CD14-positive monocyte (primary cell): ENCODE measurements at regions not wholly inside any gene's neighbourhood (a gene's known extent, or its start where the extent isn't known, plus 50 kb on each side); places are given as distances from the start of the nearest gene placed in this dataset.
A peak's percentile ranks its signal among the peaks of the same experiment; 100 is the strongest.

Experiments used
- DNase-seq, 3 donors: peaks; one replicate each; pipeline ENCODE4 v3.0.0-alpha.2; 2011 to 2022
- H2AFZ ChIP-seq: 2 replicates; pipeline ENCODE4 v1.6.0; 2012; ENCODE audit warnings: mild to moderate bottlenecking, low read depth, low read length, inconsistent platforms; ENCODE audit not compliant: insufficient read depth, poor library complexity, severe bottlenecking
- H3K27ac ChIP-seq, 2 donors: 1 replicate in 1 of 2; 2 replicates in 1 of 2; pipeline ENCODE4 v1.5.1; 2012 to 2013; ENCODE audit warnings: low read length in 2 of 2, control low read depth in 1 of 2, inconsistent platforms in 1 of 2, low read depth in 1 of 2, mild to moderate bottlenecking in 1 of 2
- H3K27me3 ChIP-seq, 2 donors: one replicate each; pipeline versions ENCODE4 v1.6.0 to v1.6.1; 2011 to 2013; ENCODE audit warnings: low read length in 2 of 2; ENCODE audit not compliant: control insufficient read depth in 2 of 2, insufficient read depth in 2 of 2
- H3K36me3 ChIP-seq, 2 donors: replicated peaks in 1 of 2; 1 replicate in 1 of 2; 2 replicates in 1 of 2; pipeline versions ENCODE4 v1.5.1 to v1.6.1; 2012 to 2013; ENCODE audit warnings: low read length in 2 of 2, control low read depth in 1 of 2, inconsistent platforms in 1 of 2, mild to moderate bottlenecking in 1 of 2; ENCODE audit not compliant: insufficient read depth in 2 of 2, control insufficient read depth in 1 of 2
- H3K4me1 ChIP-seq, 2 donors: 1 replicate in 1 of 2; 2 replicates in 1 of 2; pipeline versions ENCODE4 v1.5.1 to v1.6.1; 2012 to 2013; ENCODE audit warnings: low read length in 2 of 2, control low read depth in 1 of 2, inconsistent platforms in 1 of 2, mild to moderate bottlenecking in 1 of 2, moderate library complexity in 1 of 2; ENCODE audit not compliant: insufficient read depth in 2 of 2, control insufficient read depth in 1 of 2
- H3K4me2 ChIP-seq: replicated peaks from 2 replicates; pipeline ENCODE3; 2012; ENCODE audit warnings: low read length, moderate library complexity, mild to moderate bottlenecking; ENCODE audit not compliant: poor library complexity, severe bottlenecking; ENCODE audit errors: extremely low read depth
- H3K4me3 ChIP-seq, 3 experiments: fragments of 200-600 bp in 1 of 3; sonication (generic) in 1 of 3; replicated peaks in 1 of 3; 1 replicate in 2 of 3; 2 replicates in 1 of 3; pipeline ENCODE4 v1.5.1; 2011 to 2013; ENCODE audit warnings: low read length in 3 of 3, mild to moderate bottlenecking in 3 of 3, control low read depth in 2 of 3, low read depth in 2 of 3, inconsistent platforms in 1 of 3, moderate library complexity in 1 of 3
- H3K79me2 ChIP-seq: 2 replicates; pipeline ENCODE4 v1.6.0; 2012; ENCODE audit warnings: mild to moderate bottlenecking, control low read depth, inconsistent platforms, low read length, moderate library complexity; ENCODE audit not compliant: insufficient read depth
- H3K9ac ChIP-seq: 2 replicates; pipeline ENCODE4 v1.6.0; 2017; ENCODE audit warnings: low read length, mild to moderate bottlenecking; ENCODE audit not compliant: insufficient read depth, poor library complexity, severe bottlenecking
- H3K9me3 ChIP-seq, 2 donors: replicated peaks in 1 of 2; 1 replicate in 1 of 2; 2 replicates in 1 of 2; pipeline versions ENCODE4 v1.5.1 to v1.6.1; 2012 to 2013; ENCODE audit warnings: low read length in 2 of 2, control low read depth in 1 of 2; ENCODE audit not compliant: control insufficient read depth in 1 of 2, insufficient read depth in 1 of 2
- H4K20me1 ChIP-seq: 2 replicates; pipeline ENCODE4 v1.6.0; 2012; ENCODE audit warnings: mild to moderate bottlenecking, low read length, control low read depth, moderate library complexity; ENCODE audit not compliant: insufficient read depth
- H3K27ac Mint-ChIP-seq, 7 donors: one replicate each; pipeline ENCODE4 v1.8.0; 2020; ENCODE audit warnings: mild to moderate bottlenecking in 7 of 7, mixed read lengths in 7 of 7, moderate library complexity in 6 of 7, inconsistent platforms in 2 of 7
- H3K27me3 Mint-ChIP-seq, 3 donors: one replicate each; pipeline ENCODE4 v1.8.0; 2021 to 2022; ENCODE audit warnings: low read depth in 3 of 3, mild to moderate bottlenecking in 3 of 3, mixed read lengths in 3 of 3, moderate library complexity in 3 of 3, inconsistent platforms in 1 of 3
- H3K36me3 Mint-ChIP-seq, 2 donors: one replicate each; pipeline ENCODE4 v1.8.0; 2020; ENCODE audit warnings: mixed read lengths in 2 of 2, inconsistent platforms in 1 of 2, mild to moderate bottlenecking in 1 of 2
- H3K4me1 Mint-ChIP-seq: one replicate; pipeline ENCODE4 v1.8.0; 2020; ENCODE audit warnings: mild to moderate bottlenecking, mixed read lengths
- H3K4me3 Mint-ChIP-seq, 2 donors: one replicate each; pipeline ENCODE4 v1.8.0; 2020; ENCODE audit warnings: mild to moderate bottlenecking in 2 of 2, mixed read lengths in 2 of 2, moderate library complexity in 1 of 2
- H3K9me3 Mint-ChIP-seq, 7 donors: one replicate each; pipeline ENCODE4 v1.8.0; 2020 to 2022; ENCODE audit warnings: mixed read lengths in 7 of 7, mild to moderate bottlenecking in 6 of 7, moderate library complexity in 6 of 7, inconsistent platforms in 2 of 7
- WGBS: methylation state at CpG from one replicate; pipeline ENCODE4 v1.1.5; 2013; ENCODE audit warnings: missing lambda C conversion rate; ENCODE audit not compliant: insufficient coverage; 5-methylcytosine and 5-hydroxymethylcytosine counted together
- intact Hi-C, 2 donors: fragments of 100-400 bp; cut with micrococcal nuclease; formaldehyde crosslinking; loops; one replicate each; pipeline versions ENCODE4 v1.15.0 to v1.15.1; 2023
- TF ChIP-seq, protein P1 (sequence below): fragments of 200-600 bp; IDR thresholded peaks from one replicate; pipeline ENCODE4 v1.8.0; 2022; ENCODE audit warnings: antibody characterized with exemption, mild to moderate bottlenecking

DNA sequence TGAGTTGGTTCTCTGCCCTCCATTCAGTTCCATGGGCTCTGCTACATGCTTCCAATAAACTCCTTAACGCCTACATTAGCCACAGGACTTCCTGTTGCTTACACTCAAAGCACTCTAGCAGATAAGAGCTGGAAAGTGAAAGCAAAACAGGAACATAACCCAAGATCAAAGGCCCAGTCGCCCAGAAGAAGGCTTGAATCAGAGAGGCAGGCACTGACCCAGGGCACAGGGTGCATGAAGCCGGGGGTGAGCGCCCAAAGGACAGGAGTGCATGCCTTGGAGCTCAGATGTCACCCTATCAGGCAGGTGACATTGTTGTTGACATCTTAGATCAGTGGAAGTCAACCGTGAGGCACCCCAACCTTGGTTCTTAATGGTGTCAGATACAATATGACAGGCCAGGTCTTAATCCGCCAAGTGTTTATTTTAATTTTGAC, 235.1 kb downstream of the UACA start:
- Histone ChIP-seq H3K79me2 (no peaks in the 10 kb centered on the region), H3K4me2 (peak overlapping the region; percentile 58), H4K20me1 (no peaks in the 10 kb centered on the region), H3K27me3 (no peaks in the 10 kb centered on the region), H2AFZ (peak overlapping the region; percentile 66), H3K27ac (peak overlapping the region; percentile 6 to 71), H3K4me3 (peak overlapping the region in 1 of 3 experiments; percentile 38), H3K36me3 (no peaks in the 10 kb centered on the region), H3K9ac (no peak overlapping the region), H3K4me1 (peaks cover 27 to 30% of the 10 kb centered on the region in 2 donors), H3K9me3 (no peaks in the 10 kb centered on the region)
- Mint-ChIP-seq H3K36me3 (peaks cover 0 to 3% of the 10 kb centered on the region in 2 donors), H3K4me1 (peaks cover 33% of the 10 kb centered on the region), H3K27ac (peak overlapping the region; percentile 61 to 90 (median 77)), H3K9me3 (no peaks in the 10 kb centered on the region), H3K4me3 (peak overlapping the region; percentile 17 to 68), H3K27me3 (peaks cover 0 to 6% (median 4%) of the 10 kb centered on the region in 3 donors)
- 20% methylated on average over 5 of the region's 6 CpGs for WGBS
- intact Hi-C loops: no loop called here
- TF ChIP-seq, protein P1, sequence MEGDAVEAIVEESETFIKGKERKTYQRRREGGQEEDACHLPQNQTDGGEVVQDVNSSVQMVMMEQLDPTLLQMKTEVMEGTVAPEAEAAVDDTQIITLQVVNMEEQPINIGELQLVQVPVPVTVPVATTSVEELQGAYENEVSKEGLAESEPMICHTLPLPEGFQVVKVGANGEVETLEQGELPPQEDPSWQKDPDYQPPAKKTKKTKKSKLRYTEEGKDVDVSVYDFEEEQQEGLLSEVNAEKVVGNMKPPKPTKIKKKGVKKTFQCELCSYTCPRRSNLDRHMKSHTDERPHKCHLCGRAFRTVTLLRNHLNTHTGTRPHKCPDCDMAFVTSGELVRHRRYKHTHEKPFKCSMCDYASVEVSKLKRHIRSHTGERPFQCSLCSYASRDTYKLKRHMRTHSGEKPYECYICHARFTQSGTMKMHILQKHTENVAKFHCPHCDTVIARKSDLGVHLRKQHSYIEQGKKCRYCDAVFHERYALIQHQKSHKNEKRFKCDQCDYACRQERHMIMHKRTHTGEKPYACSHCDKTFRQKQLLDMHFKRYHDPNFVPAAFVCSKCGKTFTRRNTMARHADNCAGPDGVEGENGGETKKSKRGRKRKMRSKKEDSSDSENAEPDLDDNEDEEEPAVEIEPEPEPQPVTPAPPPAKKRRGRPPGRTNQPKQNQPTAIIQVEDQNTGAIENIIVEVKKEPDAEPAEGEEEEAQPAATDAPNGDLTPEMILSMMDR: no peak
- peak; percentile 57 to 77 (median 73) for DNase-seq

DNA sequence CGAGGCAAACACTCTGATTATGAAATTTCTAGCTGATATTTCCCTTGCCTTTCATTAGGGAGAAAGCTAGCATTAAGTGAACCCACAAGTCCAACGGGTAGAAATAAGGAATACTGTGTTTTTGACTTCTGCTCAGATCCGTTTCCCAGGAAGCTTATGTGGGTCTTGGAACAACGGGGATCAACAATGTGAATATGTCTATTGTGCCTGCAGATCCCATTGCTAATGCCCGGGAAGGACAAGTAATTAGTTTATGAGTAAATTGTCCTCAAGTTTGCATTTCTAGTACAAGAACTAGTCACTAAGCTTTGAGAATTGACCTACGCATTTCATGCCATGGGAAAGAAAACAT, 236.4 kb downstream of the UACA start:
- Histone ChIP-seq H3K9me3 (no peaks in the 10 kb centered on the region), H3K27me3 (no peaks in the 10 kb centered on the region), H4K20me1 (no peaks in the 10 kb centered on the region), H3K4me3 (peak overlapping the region in 1 of 3 experiments; percentile 33), H3K4me1 (peaks cover 27 to 30% of the 10 kb centered on the region in 2 donors), H3K36me3 (no peaks in the 10 kb centered on the region), H3K27ac (no peak overlapping the region), H2AFZ (peak overlapping the region; percentile 52), H3K9ac (no peak overlapping the region), H3K4me2 (peak overlapping the region; percentile 43), H3K79me2 (no peaks in the 10 kb centered on the region)
- H3K4me1 Mint-ChIP-seq: peaks cover 33% of the 10 kb centered on the region
- no peak for DNase-seq
- TF ChIP-seq, protein P1: no peak
- H3K36me3 Mint-ChIP-seq: peaks cover 0 to 3% of the 10 kb centered on the region in 2 donors
- intact Hi-C loops: no loop called here
- WGBS: 47% methylated on average over 4 of the region's 6 CpGs
- peak overlapping the region; percentile 24 to 82 for H3K4me3 Mint-ChIP-seq
- no peaks in the 10 kb centered on the region for H3K9me3 Mint-ChIP-seq
- H3K27me3 Mint-ChIP-seq: peaks cover 0 to 3% (median 2%) of the 10 kb centered on the region in 3 donors
- peak overlapping the region in 1 of 7 donors; percentile 9 for H3K27ac Mint-ChIP-seq
